DOHH2 (cell line): ENCODE measurements at regions not wholly inside any gene's neighbourhood (a gene's known extent, or its start where the extent isn't known, plus 50 kb on each side); places are given as distances from the start of the nearest gene placed in this dataset.

Experiments used
- H3F3A ChIP-seq: fragments of 200-600 bp; sonication (generic), shearing (Covaris generic); 2 replicates; pipeline ENCODE4 v1.6.0; 2016; ENCODE audit warnings: antibody characterized with exemption, mild to moderate bottlenecking; ENCODE audit not compliant: control insufficient read depth, insufficient read depth
- H3K27ac ChIP-seq: fragments of 200-600 bp; sonication (generic); 2 replicates; pipeline ENCODE4 v1.5.1; 2014; ENCODE audit warnings: low read depth, mild to moderate bottlenecking, low read length, moderate library complexity
- H3K27me3 ChIP-seq: fragments of 200-600 bp; sonication (generic); 2 replicates; pipeline ENCODE4 v1.6.1; 2014; ENCODE audit warnings: mild to moderate bottlenecking, low read length, mixed read lengths; ENCODE audit not compliant: control insufficient read depth
- H3K36me3 ChIP-seq: fragments of 200-600 bp; sonication (generic); 2 replicates; pipeline ENCODE4 v1.6.1; 2014; ENCODE audit warnings: mild to moderate bottlenecking, low read length, moderate library complexity, mixed read lengths; ENCODE audit not compliant: control insufficient read depth
- H3K4me1 ChIP-seq: fragments of 200-600 bp; sonication (generic); 2 replicates; pipeline ENCODE4 v1.6.1; 2014; ENCODE audit warnings: mild to moderate bottlenecking, low read length, mixed read lengths; ENCODE audit not compliant: control insufficient read depth
- H3K4me2 ChIP-seq: fragments of 200-600 bp; sonication (generic); 2 replicates; pipeline ENCODE4 v1.6.0; 2014; ENCODE audit warnings: mild to moderate bottlenecking, low read length, moderate library complexity
- H3K4me3 ChIP-seq: fragments of 200-600 bp; sonication (generic); 2 replicates; pipeline ENCODE4 v1.5.1; 2014; ENCODE audit warnings: mild to moderate bottlenecking, low read length, mixed read lengths
- H3K79me2 ChIP-seq: fragments of 200-600 bp; sonication (generic); 2 replicates; pipeline ENCODE4 v1.6.1; 2014; ENCODE audit warnings: mild to moderate bottlenecking, low read length, mixed read lengths; ENCODE audit not compliant: control insufficient read depth
- H3K9me2 ChIP-seq: fragments of 200-600 bp; sonication (generic); replicated peaks from 2 replicates; pipeline ENCODE4 v1.6.1; 2014; ENCODE audit warnings: mild to moderate bottlenecking, low read length, mixed read lengths; ENCODE audit not compliant: control insufficient read depth
- H3K9me3 ChIP-seq: fragments of 200-600 bp; sonication (generic); 2 replicates; pipeline ENCODE4 v1.6.1; 2014; ENCODE audit warnings: antibody characterized with exemption, low read length, mixed read lengths; ENCODE audit not compliant: control insufficient read depth, insufficient read depth
- H4K20me1 ChIP-seq: fragments of 200-600 bp; sonication (generic); 2 replicates; pipeline ENCODE4 v1.6.0; 2014; ENCODE audit warnings: low read depth, mild to moderate bottlenecking, antibody characterized with exemption, low read length, moderate library complexity; ENCODE audit not compliant: control insufficient read depth, insufficient read depth
- EZH2phosphoT487 ChIP-seq: fragments of 200-600 bp; sonication (generic); IDR thresholded peaks from 2 replicates; pipeline ENCODE4 v1.6.1; 2017; ENCODE audit warnings: borderline replicate concordance, mild to moderate bottlenecking, antibody characterized with exemption, low read length, moderate library complexity, mixed read lengths
- TF ChIP-seq, protein P1 (sequence below): fragments of 200-600 bp; sonication (generic); IDR thresholded peaks from one replicate; pipeline ENCODE4 v1.5.1; 2014; ENCODE audit warnings: antibody characterized with exemption, mild to moderate bottlenecking, low read depth, low read length; ENCODE audit not compliant: poor library complexity, severe bottlenecking

GRCh38 chr1:112245114-112245513, 150.9 kb upstream of the CTTNBP2NL start:
- no peaks in the 10 kb centered on the region for H3K79me2 ChIP-seq
- no peaks in the 10 kb centered on the region for H3K27me3 ChIP-seq
- no peaks in the 10 kb centered on the region for H3F3A ChIP-seq
- no peak overlapping the region for H3K27ac ChIP-seq
- H4K20me1 ChIP-seq = no peaks in the 10 kb centered on the region
- no peak for TF ChIP-seq EZH2phosphoT487
- TF ChIP-seq, protein P1, sequence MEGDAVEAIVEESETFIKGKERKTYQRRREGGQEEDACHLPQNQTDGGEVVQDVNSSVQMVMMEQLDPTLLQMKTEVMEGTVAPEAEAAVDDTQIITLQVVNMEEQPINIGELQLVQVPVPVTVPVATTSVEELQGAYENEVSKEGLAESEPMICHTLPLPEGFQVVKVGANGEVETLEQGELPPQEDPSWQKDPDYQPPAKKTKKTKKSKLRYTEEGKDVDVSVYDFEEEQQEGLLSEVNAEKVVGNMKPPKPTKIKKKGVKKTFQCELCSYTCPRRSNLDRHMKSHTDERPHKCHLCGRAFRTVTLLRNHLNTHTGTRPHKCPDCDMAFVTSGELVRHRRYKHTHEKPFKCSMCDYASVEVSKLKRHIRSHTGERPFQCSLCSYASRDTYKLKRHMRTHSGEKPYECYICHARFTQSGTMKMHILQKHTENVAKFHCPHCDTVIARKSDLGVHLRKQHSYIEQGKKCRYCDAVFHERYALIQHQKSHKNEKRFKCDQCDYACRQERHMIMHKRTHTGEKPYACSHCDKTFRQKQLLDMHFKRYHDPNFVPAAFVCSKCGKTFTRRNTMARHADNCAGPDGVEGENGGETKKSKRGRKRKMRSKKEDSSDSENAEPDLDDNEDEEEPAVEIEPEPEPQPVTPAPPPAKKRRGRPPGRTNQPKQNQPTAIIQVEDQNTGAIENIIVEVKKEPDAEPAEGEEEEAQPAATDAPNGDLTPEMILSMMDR = no peak
- no peak overlapping the region for H3K4me3 ChIP-seq
- H3K9me3 ChIP-seq = no peaks in the 10 kb centered on the region
- H3K36me3 ChIP-seq = no peaks in the 10 kb centered on the region
- H3K4me1 ChIP-seq = no peaks in the 10 kb centered on the region
- H3K4me2 ChIP-seq = no peak overlapping the region
- H3K9me2 ChIP-seq = no peaks in the 10 kb centered on the region

- no peak overlapping the region for H3K27ac ChIP-seq
- no peak overlapping the region for H3K4me3 ChIP-seq
- no peaks in the 10 kb centered on the region for H3K9me2 ChIP-seq
- H3K9me3 ChIP-seq = no peaks in the 10 kb centered on the region
- H3F3A ChIP-seq = no peaks in the 10 kb centered on the region
- H3K27me3 ChIP-seq = no peaks in the 10 kb centered on the region
- no peaks in the 10 kb centered on the region for H3K36me3 ChIP-seq
- H4K20me1 ChIP-seq = no peaks in the 10 kb centered on the region
- no peaks in the 10 kb centered on the region for H3K79me2 ChIP-seq
- H3K4me1 ChIP-seq = no peaks in the 10 kb centered on the region
- no peak overlapping the region for H3K4me2 ChIP-seq
- TF ChIP-seq EZH2phosphoT487 = no peak
- TF ChIP-seq, protein P1 = no peak
Measured at GRCh38 chr1:112247036-112247597, 148.9 kb upstream of the CTTNBP2NL start.

DNA sequence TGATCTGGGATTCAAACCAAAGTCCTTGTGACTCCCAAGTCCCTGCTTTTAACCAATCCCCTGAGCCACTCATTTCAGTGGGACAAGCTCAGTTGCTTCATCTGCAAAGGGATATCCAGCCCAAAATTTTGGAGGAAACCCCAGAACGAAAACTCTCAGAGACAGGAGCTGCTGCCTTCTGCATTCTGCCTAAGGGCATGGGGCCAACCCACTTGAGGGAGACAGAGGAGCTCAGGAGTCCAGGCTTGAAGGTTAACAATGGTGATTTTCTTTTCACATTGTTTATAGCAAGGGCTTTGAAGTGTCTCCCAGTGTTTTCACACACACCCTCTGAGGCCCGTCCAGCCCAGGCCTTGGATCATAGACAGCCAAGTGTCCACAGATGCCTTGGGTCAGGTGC, 148.1 kb upstream of the CTTNBP2NL start:
- no peaks in the 10 kb centered on the region for H3K4me1 ChIP-seq
- no peak overlapping the region for H3K4me3 ChIP-seq
- no peaks in the 10 kb centered on the region for H3K27me3 ChIP-seq
- no peaks in the 10 kb centered on the region for H4K20me1 ChIP-seq
- H3K27ac ChIP-seq = no peak overlapping the region
- no peaks in the 10 kb centered on the region for H3K79me2 ChIP-seq
- no peaks in the 10 kb centered on the region for H3F3A ChIP-seq
- no peaks in the 10 kb centered on the region for H3K36me3 ChIP-seq
- no peaks in the 10 kb centered on the region for H3K9me3 ChIP-seq
- no peaks in the 10 kb centered on the region for H3K9me2 ChIP-seq
- TF ChIP-seq EZH2phosphoT487 = no peak
- TF ChIP-seq, protein P1 = no peak
- H3K4me2 ChIP-seq = no peak overlapping the region
